ENCODE measurements at regions not wholly inside any gene's neighbourhood (a gene's known extent, or its start where the extent isn't known, plus 50 kb on each side); places are given as distances from the start of the nearest gene placed in this dataset.

DNA sequence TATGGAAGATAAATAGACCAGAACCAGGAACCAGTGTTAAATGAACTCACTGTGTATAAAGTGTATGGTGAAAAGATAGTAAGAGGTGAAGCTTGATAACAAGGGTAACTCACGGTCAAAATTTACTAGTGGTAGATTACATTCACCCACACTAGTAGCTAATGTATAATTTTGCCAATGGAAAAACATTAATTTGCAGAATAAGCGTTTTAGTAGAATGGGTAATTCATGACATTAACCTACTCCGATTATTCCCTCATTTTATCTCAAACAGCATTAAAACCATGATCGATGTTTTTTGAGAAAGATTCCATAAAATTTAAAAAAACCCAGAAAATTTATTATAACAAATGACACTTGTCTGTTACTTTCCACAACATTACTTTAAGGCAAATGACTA, 57.7 kb upstream of the PPP1R3A start:
- Histone ChIP-seq H3K9me3 (no peaks in the 10 kb centered on the region), H3K4me1 (no peaks in the 10 kb centered on the region), H3K4me3 (ENCODE audit: low read depth, low read length) (no peak overlapping the region), H3K27me3 (replicated peaks; ENCODE audit: control insufficient read depth, insufficient read depth, low read length) (no peaks in the 10 kb centered on the region), H3K36me3 (ENCODE audit: control insufficient read depth, insufficient read depth, low read length) (no peaks in the 10 kb centered on the region)
- no peaks in the 10 kb centered on the region for H3K36me3 Mint-ChIP-seq (ENCODE audit: insufficient read depth, unreplicated experiment)
- BruUV-seq (replicated peaks): no TSS peak
- ChIA-PET POLR2A (no interaction called here), CTCF (no interaction called here)
- TF ChIP-seq, protein P1, sequence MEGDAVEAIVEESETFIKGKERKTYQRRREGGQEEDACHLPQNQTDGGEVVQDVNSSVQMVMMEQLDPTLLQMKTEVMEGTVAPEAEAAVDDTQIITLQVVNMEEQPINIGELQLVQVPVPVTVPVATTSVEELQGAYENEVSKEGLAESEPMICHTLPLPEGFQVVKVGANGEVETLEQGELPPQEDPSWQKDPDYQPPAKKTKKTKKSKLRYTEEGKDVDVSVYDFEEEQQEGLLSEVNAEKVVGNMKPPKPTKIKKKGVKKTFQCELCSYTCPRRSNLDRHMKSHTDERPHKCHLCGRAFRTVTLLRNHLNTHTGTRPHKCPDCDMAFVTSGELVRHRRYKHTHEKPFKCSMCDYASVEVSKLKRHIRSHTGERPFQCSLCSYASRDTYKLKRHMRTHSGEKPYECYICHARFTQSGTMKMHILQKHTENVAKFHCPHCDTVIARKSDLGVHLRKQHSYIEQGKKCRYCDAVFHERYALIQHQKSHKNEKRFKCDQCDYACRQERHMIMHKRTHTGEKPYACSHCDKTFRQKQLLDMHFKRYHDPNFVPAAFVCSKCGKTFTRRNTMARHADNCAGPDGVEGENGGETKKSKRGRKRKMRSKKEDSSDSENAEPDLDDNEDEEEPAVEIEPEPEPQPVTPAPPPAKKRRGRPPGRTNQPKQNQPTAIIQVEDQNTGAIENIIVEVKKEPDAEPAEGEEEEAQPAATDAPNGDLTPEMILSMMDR (IDR thresholded peaks at IDR 0.05; ENCODE audit: insufficient read depth in 1 of 2, low read depth in 1 of 2, low read length in 1 of 2, severe bottlenecking in 1 of 2, unreplicated experiment in 1 of 2): no peak
- H3K4me1 Mint-ChIP-seq (ENCODE audit: low read depth, unreplicated experiment): no peaks in the 10 kb centered on the region
- no peak overlapping the region for H3K27ac Mint-ChIP-seq (ENCODE audit: unreplicated experiment)
- no peaks in the 10 kb centered on the region for H3K9me3 Mint-ChIP-seq (ENCODE audit: unreplicated experiment)
- no peak overlapping the region for H3K4me3 Mint-ChIP-seq (ENCODE audit: unreplicated experiment)
- DNase-seq: no peak
- peaks cover 5% of the 10 kb centered on the region for H3K27me3 Mint-ChIP-seq (ENCODE audit: insufficient read depth, unreplicated experiment)
- intact Hi-C loops (cut with micrococcal nuclease; ENCODE audit: unreplicated experiment): no loop called here

DNA sequence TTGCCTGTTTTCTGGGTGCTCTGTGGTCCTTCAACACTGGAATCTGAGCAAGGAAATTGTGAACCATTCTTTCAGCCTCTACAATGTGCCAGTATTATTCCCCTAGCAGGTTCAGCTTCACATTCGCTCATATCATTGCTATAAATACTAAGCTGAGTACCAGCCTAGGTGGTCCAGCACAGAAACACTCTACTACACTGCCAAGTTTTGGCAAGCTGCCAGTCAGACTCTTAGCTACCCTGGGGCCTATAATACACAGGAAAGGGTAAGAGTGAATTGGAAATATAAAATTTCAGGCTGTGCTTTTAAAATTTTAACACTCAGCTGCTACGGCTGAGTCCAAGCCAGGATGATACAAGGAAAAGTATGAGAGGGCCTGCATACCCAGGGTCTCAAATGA, 49.9 kb upstream of the PPP1R3A start:
- POLR2A ChIA-PET: no interaction called here
- H3K4me1 ChIP-seq: no peaks in the 10 kb centered on the region
- DNase-seq: no peak
- H3K36me3 ChIP-seq (ENCODE audit: control insufficient read depth, insufficient read depth, low read length): no peaks in the 10 kb centered on the region
- Mint-ChIP-seq H3K9me3 (ENCODE audit: unreplicated experiment) (no peaks in the 10 kb centered on the region), H3K4me3 (ENCODE audit: unreplicated experiment) (no peak overlapping the region), H3K27ac (ENCODE audit: unreplicated experiment) (no peak overlapping the region), H3K36me3 (ENCODE audit: insufficient read depth, unreplicated experiment) (no peaks in the 10 kb centered on the region), H3K27me3 (ENCODE audit: insufficient read depth, unreplicated experiment) (no peaks in the 10 kb centered on the region), H3K4me1 (ENCODE audit: low read depth, unreplicated experiment) (no peaks in the 10 kb centered on the region)
- H3K9me3 ChIP-seq: no peaks in the 10 kb centered on the region
- no TSS peak for BruUV-seq (replicated peaks)
- no peak overlapping the region for H3K4me3 ChIP-seq (ENCODE audit: low read depth, low read length)
- no peaks in the 10 kb centered on the region for H3K27me3 ChIP-seq (replicated peaks; ENCODE audit: control insufficient read depth, insufficient read depth, low read length)
- TF ChIP-seq, protein P1 (IDR thresholded peaks at IDR 0.05; ENCODE audit: insufficient read depth in 1 of 2, low read depth in 1 of 2, low read length in 1 of 2, severe bottlenecking in 1 of 2, unreplicated experiment in 1 of 2): no peak
- intact Hi-C loops (cut with micrococcal nuclease; ENCODE audit: unreplicated experiment): no loop called here
- CTCF ChIA-PET: no interaction called here

Measured in Caco-2 (cell line).